ENCODE measurements at regions not wholly inside any gene's neighbourhood (a gene's known extent, or its start where the extent isn't known, plus 50 kb on each side); places are given as distances from the start of the nearest gene placed in this dataset.

- H3K27me3 ChIP-seq = no peaks in the 10 kb centered on the region
- no peak for DNase-seq
- intact Hi-C loops (cut with DNase I) = no loop called here
- WGBS, 2 donors = 12 to 28% methylated on average over 8 to 9 of the region's 18 CpGs
- TF ChIP-seq POLR2A (IDR thresholded peaks at IDR 0.05) (peak in 1 of 4 donors; percentile 14), CTCF (IDR thresholded peaks at IDR 0.05) (no peak)
- H3K27ac ChIP-seq = peak overlapping the region; percentile 92 to 100 (median 100)
- H3K36me3 ChIP-seq = peaks cover 4 to 58% (median 10%) of the 10 kb centered on the region in 3 donors
- peaks cover 87 to 100% (median 99%) of the 10 kb centered on the region in 3 donors for H3K4me1 ChIP-seq
- peak overlapping the region; percentile 16 to 58 (median 31) for H3K4me3 ChIP-seq
- no peaks in the 10 kb centered on the region for H3K9me3 ChIP-seq
These were observed 63.6 kb upstream of the PPARA start for GRCh38 chr22:46086577-46087335.

- 55 to 60% methylated on average over 1 to 4 of the region's 14 CpGs for WGBS, 2 donors
- DNase-seq = no peak
- no peaks in the 10 kb centered on the region for H3K27me3 ChIP-seq
- no peak for TF ChIP-seq CTCF (IDR thresholded peaks at IDR 0.05)
- TF ChIP-seq POLR2A (IDR thresholded peaks at IDR 0.05) = no peak
- intact Hi-C loops (cut with DNase I) = no loop called here
- no peaks in the 10 kb centered on the region for H3K9me3 ChIP-seq
- H3K4me1 ChIP-seq = peaks cover 92 to 100% (median 99%) of the 10 kb centered on the region in 3 donors
- peak overlapping the region; percentile 1 to 58 (median 31) for H3K4me3 ChIP-seq
- peaks cover 6 to 63% (median 11%) of the 10 kb centered on the region in 3 donors for H3K36me3 ChIP-seq
- H3K27ac ChIP-seq = peak overlapping the region; percentile 92 to 100 (median 100)
These were observed 63.0 kb upstream of the PPARA start for GRCh38 chr22:46087336-46087690.

GRCh38 chr22:46087816-46088277 is 62.5 kb upstream of the PPARA start:
- TF ChIP-seq CTCF (IDR thresholded peaks at IDR 0.05) = no peak
- peak in 1 of 4 donors; percentile 59 for TF ChIP-seq POLR2A (IDR thresholded peaks at IDR 0.05)
- Histone ChIP-seq H3K4me1 (peaks cover 96 to 100% (median 98%) of the 10 kb centered on the region in 3 donors), H3K9me3 (no peaks in the 10 kb centered on the region), H3K36me3 (peaks cover 8 to 67% (median 11%) of the 10 kb centered on the region in 3 donors), H3K4me3 (peak overlapping the region; percentile 1 to 58 (median 31)), H3K27ac (peak overlapping the region; percentile 92 to 100 (median 100)), H3K27me3 (no peaks in the 10 kb centered on the region)
- 15 to 54% methylated on average over 4 of the region's 22 CpGs for WGBS, 2 donors
- intact Hi-C loops (cut with DNase I) = no loop called here
- DNase-seq = no peak

- H3K36me3 ChIP-seq = peaks cover 15 to 71% (median 20%) of the 10 kb centered on the region in 3 donors
These were observed 61.6 kb upstream of the PPARA start for GRCh38 chr22:46088541-46089311.

More at GRCh38 chr22:46088541-46089311, 61.6 kb upstream of the PPARA start:
- H3K4me1 ChIP-seq = peaks cover 89 to 100% (median 98%) of the 10 kb centered on the region in 3 donors
- H3K4me3 ChIP-seq = peak overlapping the region in 3 of 4 donors; percentile 25 to 58 (median 37)
- intact Hi-C loops (cut with DNase I) = no loop called here
- H3K27ac ChIP-seq = peak overlapping the region; percentile 92 to 100 (median 100)
- no peak for DNase-seq
- 0 to 32% methylated on average over 2 to 14 of the region's 25 CpGs for WGBS, 2 donors
- no peaks in the 10 kb centered on the region for H3K27me3 ChIP-seq
- H3K9me3 ChIP-seq = no peaks in the 10 kb centered on the region
- no peak for TF ChIP-seq CTCF (IDR thresholded peaks at IDR 0.05)
- TF ChIP-seq POLR2A (IDR thresholded peaks at IDR 0.05) = no peak
